HCT116 (cell line): ENCODE measurements at regions not wholly inside any gene's neighbourhood (a gene's known extent, or its start where the extent isn't known, plus 50 kb on each side); places are given as distances from the start of the nearest gene placed in this dataset.

ENCODE experiments used
- ATAC-seq: fragments of 200-7000 bp; cut with Tn5 transposase; 2 replicates; pipeline ENCODE4 v1.9.1; 2020; ENCODE audit warnings: mild to moderate bottlenecking, moderate library complexity
- BruUV-seq: library from RNA; stranded (reverse); fragments of 400-500 nt; replicated peaks from 2 replicates; lab custom pipeline; 2021; lab: Mats Ljungman, UMichigan
- CTCF ChIA-PET: fragments of 300-600 bp; sonication (Branson Sonifier 250); formaldehyde crosslinking; loops from one replicate; lab custom pipeline; 2021; ENCODE audit warnings: antibody characterized with exemption; lab: Charles Lee
- POLR2A ChIA-PET: fragments of 300-600, 350-600 bp; sonication (Branson Sonifier 250); formaldehyde crosslinking; loops from one replicate; lab custom pipeline; 2021; ENCODE audit warnings: antibody characterized with exemption; lab: Charles Lee
- RAD21 ChIA-PET, 2 experiments: fragments of 300-600 bp; sonication (Branson Sonifier 250); formaldehyde crosslinking; loops; one replicate each; lab custom pipeline; 2023; ENCODE audit warnings: low total read pairs in 2 of 2; ENCODE audit not compliant: uncharacterized antibody in 2 of 2, unreplicated experiment in 2 of 2, low non-redundant PET in 1 of 2; lab: Charles Lee
- DNase-seq: peaks from one replicate; pipeline ENCODE4 v3.0.0-alpha.2; 2010; ENCODE audit warnings: low read depth, low spot score
- H2AFZ ChIP-seq: fragments of 200-600 bp; shearing (Covaris generic), sonication (generic); 2 replicates; pipeline ENCODE4 v1.6.1; 2017; ENCODE audit warnings: low read depth, mixed run types, mixed read lengths, antibody characterized with exemption, low read length; ENCODE audit not compliant: poor library complexity, severe bottlenecking
- H3K27ac ChIP-seq: 2 replicates; pipeline ENCODE4 v1.5.1; 2012; ENCODE audit warnings: low read depth, low read length
- H3K27me3 ChIP-seq: fragments of 200-600 bp; sonication (generic); 2 replicates; pipeline ENCODE4 v1.6.1; 2016; ENCODE audit warnings: mixed run types, low read length, mixed read lengths; ENCODE audit not compliant: insufficient read depth
- H3K36me3 ChIP-seq, 2 experiments: fragments of 200-500 bp in 1 of 2; fragments of 200-600 bp in 1 of 2; sonication (Bioruptor generic) in 1 of 2; sonication (generic) in 1 of 2; 2 replicates each; pipeline versions ENCODE4 v1.5.1 to v1.6.1; 2014 to 2016; ENCODE audit warnings: low read length in 2 of 2, inconsistent platforms in 1 of 2, mixed read lengths in 1 of 2, mixed run types in 1 of 2; ENCODE audit not compliant: insufficient read depth in 2 of 2, control insufficient read depth in 1 of 2
- H3K4me1 ChIP-seq, 2 experiments: fragments of 200-600 bp in 1 of 2; sonication (generic) in 1 of 2; 2 replicates each; pipeline versions ENCODE4 v1.5.1 to v1.6.1; 2012 to 2017; ENCODE audit warnings: low read length in 2 of 2, inconsistent platforms in 1 of 2, mild to moderate bottlenecking in 1 of 2, mixed read lengths in 1 of 2, mixed run types in 1 of 2, moderate library complexity in 1 of 2; ENCODE audit not compliant: insufficient read depth in 2 of 2, control insufficient read depth in 1 of 2
- H3K4me2 ChIP-seq: fragments of 200-600 bp; sonication (generic); 2 replicates; pipeline ENCODE4 v1.6.1; 2017; ENCODE audit warnings: mixed run types, low read length, mixed read lengths
- H3K4me3 ChIP-seq, 2 experiments: fragments of 200-600 bp in 1 of 2; sonication (generic) in 1 of 2; replicated peaks in 1 of 2; 2 replicates each; pipeline ENCODE4 v1.5.1; 2011 to 2016; ENCODE audit warnings: low read length in 2 of 2, control low read depth in 1 of 2, low read depth in 1 of 2, mild to moderate bottlenecking in 1 of 2, mixed read lengths in 1 of 2, mixed run types in 1 of 2
- H3K79me2 ChIP-seq: fragments of 200-600 bp; sonication (generic); 2 replicates; pipeline ENCODE4 v1.6.1; 2017; ENCODE audit warnings: mild to moderate bottlenecking, mixed run types, low read length, moderate library complexity, mixed read lengths; ENCODE audit not compliant: insufficient read depth
- H3K9ac ChIP-seq: fragments of 200-600 bp; sonication (generic); 2 replicates; pipeline ENCODE4 v1.6.1; 2016; ENCODE audit warnings: low read length, mixed read lengths
- H3K9me2 ChIP-seq: fragments of 200-600 bp; sonication (generic), shearing (Covaris generic); 2 replicates; pipeline ENCODE4 v1.6.1; 2017; ENCODE audit warnings: mixed run types, mild to moderate bottlenecking, moderate library complexity; ENCODE audit not compliant: insufficient read depth
- H3K9me3 ChIP-seq, 2 experiments: fragments of 200-500 bp in 1 of 2; fragments of 200-600 bp in 1 of 2; sonication (Bioruptor generic) in 1 of 2; sonication (generic) in 1 of 2; 2 replicates each; pipeline ENCODE4 v1.6.1; 2014 to 2017; ENCODE audit warnings: low read length in 2 of 2, mixed read lengths in 2 of 2, inconsistent platforms in 1 of 2, low read depth in 1 of 2, mild to moderate bottlenecking in 1 of 2, mixed run types in 1 of 2, moderate library complexity in 1 of 2; ENCODE audit not compliant: control insufficient read depth in 1 of 2, insufficient read depth in 1 of 2
- H4K20me1 ChIP-seq: fragments of 200-600 bp; sonication (generic), shearing (Covaris generic); 2 replicates; pipeline ENCODE4 v1.6.1; 2017; ENCODE audit warnings: mixed run types, mild to moderate bottlenecking, moderate library complexity; ENCODE audit not compliant: insufficient read depth
- ATF3 ChIP-seq: IDR thresholded peaks from 2 replicates; pipeline ENCODE4 v1.6.1; 2012
- CBX3 ChIP-seq: IDR thresholded peaks from 2 replicates; pipeline ENCODE4 v1.6.1; 2012; ENCODE audit warnings: low read depth
- CEBPB ChIP-seq: IDR thresholded peaks from 2 replicates; pipeline ENCODE4 v1.6.1; 2012; ENCODE audit warnings: low read depth
- CTCF ChIP-seq, 3 experiments: fragments of 200-600 bp in 1 of 3; sonication (generic) in 1 of 3; IDR thresholded peaks in 2 of 3; conservative IDR thresholded peaks in 1 of 3; 2 replicates each; pipeline ENCODE4 v1.5.1; 2012 to 2017; ENCODE audit warnings: low read depth in 2 of 3, low read length in 2 of 3, antibody characterized with exemption in 1 of 3, borderline replicate concordance in 1 of 3, control low read depth in 1 of 3, mild to moderate bottlenecking in 1 of 3, mixed read lengths in 1 of 3, mixed run types in 1 of 3, moderate library complexity in 1 of 3; ENCODE audit not compliant: insufficient read depth in 1 of 3
- EGR1 ChIP-seq: IDR thresholded peaks from 2 replicates; pipeline ENCODE4 v1.6.1; 2012; ENCODE audit warnings: low read depth
- ELF1 ChIP-seq: IDR thresholded peaks from 2 replicates; pipeline ENCODE4 v1.6.1; 2012; ENCODE audit warnings: low read depth, borderline replicate concordance
- EZH2phosphoT487 ChIP-seq: fragments of 200-600 bp; IDR thresholded peaks from 2 replicates; pipeline ENCODE4 v1.6.1; 2018; ENCODE audit warnings: antibody characterized with exemption, borderline replicate concordance
- FOSL1 ChIP-seq: IDR thresholded peaks from 2 replicates; pipeline ENCODE4 v1.6.1; 2012; ENCODE audit warnings: low read depth
- JUND ChIP-seq: IDR thresholded peaks from 2 replicates; pipeline ENCODE4 v1.6.1; 2012
- RAD21 ChIP-seq: IDR thresholded peaks from 2 replicates; pipeline ENCODE4 v1.6.1; 2012; ENCODE audit warnings: low read depth, mild to moderate bottlenecking
- REST ChIP-seq: IDR thresholded peaks from 2 replicates; pipeline ENCODE4 v1.6.1; 2012; ENCODE audit warnings: low read depth
- SIN3A ChIP-seq: IDR thresholded peaks from 2 replicates; pipeline ENCODE4 v1.6.1; 2012; ENCODE audit warnings: low read depth
- SRF ChIP-seq: IDR thresholded peaks from 2 replicates; pipeline ENCODE4 v1.6.1; 2012; ENCODE audit warnings: low read depth
- YY1 ChIP-seq: IDR thresholded peaks from 2 replicates; pipeline ENCODE4 v1.6.1; 2011; ENCODE audit warnings: low read length, low read depth, moderate library complexity, mild to moderate bottlenecking; ENCODE audit not compliant: insufficient replicate concordance; ENCODE audit errors: extremely low read depth
- ZBTB33 ChIP-seq: IDR thresholded peaks from 2 replicates; pipeline ENCODE4 v1.6.1; 2011; ENCODE audit warnings: mild to moderate bottlenecking, low read length, moderate library complexity; ENCODE audit not compliant: insufficient replicate concordance; ENCODE audit errors: extremely low read depth
- ZNF274 ChIP-seq: fragments of 200-500 bp; sonication (Bioruptor generic); IDR thresholded peaks from 2 replicates; pipeline ENCODE4 v1.6.1; 2014; ENCODE audit warnings: mild to moderate bottlenecking, low read depth, low read length, inconsistent platforms
- intact Hi-C: fragments of 100-400 bp; cut with micrococcal nuclease; formaldehyde crosslinking; loops from 2 replicates; pipeline ENCODE4 v1.10.0; 2022

GRCh38 chr11:82601711-82602110, 132.0 kb downstream of the FAM181B start:
- no peak overlapping the region for H3K4me2 ChIP-seq
- H3K79me2 ChIP-seq = no peaks in the 10 kb centered on the region
- DNase-seq (no peak), ATAC-seq (no peak)
- ChIA-PET RAD21 (no interaction called here), POLR2A (no interaction called here), CTCF (no interaction called here)
- H3K9ac ChIP-seq = no peak overlapping the region
- H3K9me2 ChIP-seq = no peaks in the 10 kb centered on the region
- H3K27ac ChIP-seq = no peak overlapping the region
- H3K9me3 ChIP-seq = no peaks in the 10 kb centered on the region
- H3K4me3 ChIP-seq = no peak overlapping the region
- H3K36me3 ChIP-seq = no peaks in the 10 kb centered on the region
- no TSS peak for BruUV-seq
- H4K20me1 ChIP-seq = no peaks in the 10 kb centered on the region
- no peaks in the 10 kb centered on the region for H3K4me1 ChIP-seq
- intact Hi-C loops = no loop called here
- no peak overlapping the region for H2AFZ ChIP-seq
- no peaks in the 10 kb centered on the region for H3K27me3 ChIP-seq
- TF ChIP-seq REST (no peak), YY1 (no peak), EGR1 (no peak), RAD21 (no peak), JUND (no peak), ELF1 (no peak), FOSL1 (no peak), ATF3 (no peak), SRF (no peak), EZH2phosphoT487 (no peak), CBX3 (no peak), ZBTB33 (no peak), SIN3A (no peak), CTCF (IDR thresholded peaks at IDR 0.05 in 2 of 3, conservative IDR thresholded peaks at IDR 0.05 in 1 of 3; ENCODE audit: borderline replicate concordance in 1 of 3, insufficient read depth in 1 of 3, low read depth in 2 of 3, low read length in 2 of 3) (no peak), CEBPB (no peak), ZNF274 (no peak)
